NCI-H2196 (cell line): ENCODE measurements at regions not wholly inside any gene's neighbourhood (a gene's known extent, or its start where the extent isn't known, plus 50 kb on each side); places are given as distances from the start of the nearest gene placed in this dataset.

Experiments
- DNase-seq: peaks from one replicate; lab custom pipeline; 2025; ENCODE audit not compliant: unreplicated experiment; lab: John Stamatoyannopoulos, UW

GRCh38 chr2:176388861-176389260 is 119.6 kb downstream of the MTX2 start:
- DNase-seq = no peak

GRCh38 chr2:176390276-176391147 is 121.3 kb downstream of the MTX2 start:
- no peak for DNase-seq

GRCh38 chr2:176391148-176391419 is 121.8 kb downstream of the MTX2 start:
- no peak for DNase-seq

- no peak for DNase-seq
These were observed 123.0 kb downstream of the MTX2 start for GRCh38 chr2:176392249-176392648.

- DNase-seq = no peak
These were observed 123.6 kb downstream of the MTX2 start for GRCh38 chr2:176392744-176393414.

- no peak for DNase-seq
These were observed 126.1 kb downstream of the MTX2 start for GRCh38 chr2:176395273-176395854.

- no peak for DNase-seq
These were observed 129.2 kb downstream of the MTX2 start for GRCh38 chr2:176398243-176399073.

DNA sequence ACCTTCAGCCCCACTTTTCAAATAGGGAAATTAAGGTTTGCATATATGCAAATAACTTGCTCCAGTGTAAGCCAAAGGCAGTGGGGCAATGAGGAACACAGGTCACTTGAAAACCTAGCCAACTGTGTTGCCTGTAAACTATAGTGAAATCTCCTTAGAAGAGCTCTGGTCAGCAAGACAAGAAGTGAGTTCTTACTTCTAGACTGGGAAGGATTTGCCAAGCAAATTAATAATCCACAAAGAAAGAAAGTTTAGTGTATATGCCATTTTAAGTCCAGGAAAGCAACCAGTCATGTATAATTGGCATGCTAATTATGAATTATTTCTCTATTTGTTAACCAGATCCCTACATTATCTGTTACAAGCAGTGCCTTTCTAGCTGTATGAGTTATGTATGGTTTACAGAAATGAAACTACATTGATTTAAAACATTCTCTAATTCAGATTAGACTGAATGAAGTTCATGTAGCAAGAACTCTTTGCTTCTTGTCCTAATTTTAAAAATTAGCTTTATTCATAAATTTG is 129.9 kb downstream of the MTX2 start:
- no peak for DNase-seq

DNA sequence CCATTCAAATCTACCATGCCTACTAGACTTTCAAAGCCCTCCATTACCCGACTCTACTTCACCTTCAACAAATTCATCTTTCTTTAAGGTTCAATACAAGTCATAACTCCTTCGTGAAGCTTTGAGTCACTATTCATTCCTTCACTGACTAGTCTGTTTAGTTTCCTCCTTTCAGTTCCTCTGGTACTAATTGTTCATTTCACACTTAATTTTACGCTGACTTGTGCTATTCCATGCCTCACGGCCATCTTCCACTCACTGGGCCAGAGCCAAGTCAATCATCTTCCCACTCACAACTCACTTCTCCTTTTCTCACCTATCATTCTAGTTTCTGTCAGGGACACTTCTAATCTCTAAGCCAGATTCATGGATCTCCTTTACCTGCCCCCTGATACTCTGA is 136.2 kb downstream of the MTX2 start:
- no peak for DNase-seq

DNA sequence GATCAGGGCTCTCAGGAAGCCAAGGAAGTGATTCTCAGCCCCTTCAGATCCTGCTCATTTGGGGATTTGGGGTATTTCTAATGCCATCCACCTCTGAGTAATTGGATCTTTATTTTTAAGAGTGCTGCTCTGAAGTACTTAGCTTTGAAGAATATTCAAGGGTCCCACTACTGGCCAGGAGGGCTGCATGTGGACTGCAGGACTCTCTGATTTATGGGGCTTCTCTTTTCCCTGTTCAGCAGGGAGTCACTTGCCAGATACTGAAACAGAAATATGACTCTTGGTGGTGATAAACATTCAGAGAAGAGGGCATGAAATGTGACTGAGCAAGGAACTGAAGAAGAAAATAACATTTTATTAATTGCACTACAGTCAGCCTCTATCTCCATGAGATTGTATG is 138.5 kb downstream of the MTX2 start:
- DNase-seq = no peak

DNA sequence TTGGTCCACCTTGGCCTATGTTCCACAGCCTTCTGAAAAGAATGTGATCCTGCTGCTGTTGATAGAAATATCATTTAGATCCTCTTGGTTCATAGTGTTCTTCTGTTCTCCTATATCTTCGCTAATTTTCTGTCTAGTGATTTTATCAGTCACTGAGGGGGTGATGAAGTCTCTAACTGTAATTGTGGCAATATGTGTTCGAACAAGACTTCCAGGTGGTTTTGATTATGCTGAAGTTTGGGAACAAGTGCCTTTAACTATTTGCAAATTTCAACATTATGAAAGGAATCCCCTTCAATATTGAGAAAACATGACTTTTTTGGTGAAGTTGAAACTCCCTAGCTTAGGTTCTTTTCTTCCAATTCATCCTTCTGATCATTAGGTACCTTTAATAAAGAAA is 140.4 kb downstream of the MTX2 start:
- DNase-seq = no peak

GRCh38 chr2:176412136-176412535 is 142.9 kb downstream of the MTX2 start:
- no peak for DNase-seq

DNA sequence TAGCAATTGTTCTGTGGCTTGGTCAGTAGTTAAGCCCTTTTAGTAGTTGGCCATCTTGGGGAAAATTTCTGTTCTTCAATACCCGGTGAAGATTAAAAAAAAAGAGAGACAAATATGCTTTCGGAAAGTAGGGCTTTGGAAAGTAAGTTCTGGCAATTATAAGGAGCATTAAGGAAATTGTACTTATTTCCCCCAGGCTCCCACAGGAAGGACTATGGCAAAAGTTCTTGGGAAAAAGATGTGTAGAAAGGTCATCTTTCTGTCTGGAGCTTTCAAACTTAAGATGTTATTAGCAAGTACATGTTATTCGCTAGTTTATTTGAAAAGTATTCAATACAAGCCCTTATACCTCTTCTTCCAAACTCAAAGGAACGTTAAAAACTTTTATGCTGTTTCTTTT is 144.5 kb downstream of the MTX2 start:
- DNase-seq = no peak

DNA sequence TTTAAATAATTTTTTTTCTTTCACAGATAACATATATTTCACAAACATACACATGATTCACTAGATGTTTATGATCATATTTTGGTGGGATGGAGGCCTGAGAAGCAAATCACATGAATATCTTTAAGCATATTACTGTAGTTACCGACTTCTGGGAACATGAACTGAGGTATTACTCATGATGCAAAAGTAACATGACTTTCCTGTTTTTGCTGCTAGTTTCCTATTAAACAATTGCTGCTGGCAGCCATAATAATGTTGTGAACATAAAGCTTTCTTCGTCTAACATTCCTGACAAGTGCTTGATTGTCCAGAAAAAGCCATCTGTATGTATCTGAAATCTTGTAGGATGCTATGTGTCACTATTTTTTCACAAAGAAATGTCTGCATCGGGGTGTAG is 145.4 kb downstream of the MTX2 start:
- DNase-seq = no peak

DNA sequence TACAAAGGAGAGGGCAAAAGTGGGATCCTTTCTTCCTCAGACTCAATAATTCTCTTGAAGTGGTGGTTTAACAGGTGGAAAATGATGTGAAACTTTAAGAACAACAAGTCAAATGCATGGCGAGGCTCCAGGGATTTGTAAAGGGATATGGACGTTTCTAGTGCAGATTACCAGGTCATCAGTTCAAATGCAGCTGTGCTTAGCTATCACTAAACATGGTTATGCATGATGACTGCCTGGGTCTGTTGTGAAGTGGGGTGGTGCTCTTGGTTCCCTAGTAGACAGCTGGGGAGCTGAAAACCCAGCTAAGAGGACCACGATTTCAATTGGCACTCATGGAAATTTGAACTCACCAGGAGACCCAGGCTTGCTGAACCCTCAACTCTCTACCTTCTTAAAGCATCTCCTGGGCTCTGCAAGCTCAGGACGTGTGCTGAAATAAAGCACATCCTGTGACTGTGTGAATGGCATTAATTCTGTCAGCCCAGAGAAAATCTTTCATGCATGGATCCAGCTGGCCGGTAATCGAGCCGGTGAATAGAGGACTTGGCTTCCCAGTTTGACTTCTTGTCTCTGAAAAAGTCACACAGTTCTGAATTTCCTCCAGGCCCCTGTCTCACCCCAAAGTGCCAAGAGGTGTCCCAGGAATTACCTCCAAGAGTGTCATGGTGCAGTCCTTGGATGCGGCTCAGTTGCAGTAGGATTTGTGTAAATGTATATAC is 146.1 kb downstream of the MTX2 start:
- no peak for DNase-seq

GRCh38 chr2:176415937-176416499 is 146.8 kb downstream of the MTX2 start:
- DNase-seq = no peak

- no peak for DNase-seq
These were observed 149.5 kb downstream of the MTX2 start for GRCh38 chr2:176418768-176419167.

DNA sequence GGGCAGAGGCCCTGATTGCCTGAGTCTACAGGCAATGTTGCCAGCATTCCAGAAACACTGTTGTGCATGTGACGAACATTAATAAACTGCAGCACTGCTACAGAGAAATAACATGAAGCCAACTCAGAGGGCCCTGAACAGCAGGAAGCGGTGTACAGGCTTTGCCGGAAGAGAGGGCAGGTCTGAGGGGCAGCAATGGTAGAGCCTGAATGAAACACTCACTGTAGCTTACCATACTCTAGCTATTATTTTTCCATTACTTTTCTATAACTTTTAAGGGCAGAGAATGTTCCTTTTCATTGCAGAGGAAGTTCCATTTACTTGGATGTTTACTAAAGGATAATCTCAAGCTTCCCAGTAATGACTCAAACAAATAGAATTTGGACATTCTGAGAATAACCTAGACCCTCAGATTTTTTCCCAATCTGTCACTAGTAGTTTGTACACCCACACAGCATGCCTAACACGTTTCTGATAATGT is 150.4 kb downstream of the MTX2 start:
- DNase-seq = no peak

- DNase-seq = no peak
These were observed 152.2 kb downstream of the MTX2 start for GRCh38 chr2:176421297-176422050.
